ENCODE measurements at regions not wholly inside any gene's neighbourhood (a gene's known extent, or its start where the extent isn't known, plus 50 kb on each side); places are given as distances from the start of the nearest gene placed in this dataset.

DNA sequence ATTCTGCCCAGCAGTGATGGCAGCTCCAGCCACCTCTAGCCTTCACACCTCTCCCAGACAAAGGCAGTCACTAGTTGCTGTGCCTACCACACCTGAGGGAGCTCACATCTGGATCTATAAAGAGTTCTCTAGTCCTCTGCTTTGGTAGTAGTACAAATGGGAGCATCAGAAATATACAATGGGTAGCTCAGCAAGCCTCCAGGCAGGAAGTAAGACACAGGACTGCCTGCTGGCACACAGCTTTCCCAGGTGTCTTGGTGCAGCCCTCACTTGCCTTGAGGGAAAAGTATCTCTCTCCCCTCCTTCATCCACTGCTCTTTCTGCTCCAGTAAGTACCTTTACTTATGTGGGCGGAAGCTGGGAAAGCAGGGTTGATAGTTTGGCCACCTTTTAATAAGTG, 212.9 kb upstream of the SLC7A11 start:
- TF ChIP-seq, protein P1, sequence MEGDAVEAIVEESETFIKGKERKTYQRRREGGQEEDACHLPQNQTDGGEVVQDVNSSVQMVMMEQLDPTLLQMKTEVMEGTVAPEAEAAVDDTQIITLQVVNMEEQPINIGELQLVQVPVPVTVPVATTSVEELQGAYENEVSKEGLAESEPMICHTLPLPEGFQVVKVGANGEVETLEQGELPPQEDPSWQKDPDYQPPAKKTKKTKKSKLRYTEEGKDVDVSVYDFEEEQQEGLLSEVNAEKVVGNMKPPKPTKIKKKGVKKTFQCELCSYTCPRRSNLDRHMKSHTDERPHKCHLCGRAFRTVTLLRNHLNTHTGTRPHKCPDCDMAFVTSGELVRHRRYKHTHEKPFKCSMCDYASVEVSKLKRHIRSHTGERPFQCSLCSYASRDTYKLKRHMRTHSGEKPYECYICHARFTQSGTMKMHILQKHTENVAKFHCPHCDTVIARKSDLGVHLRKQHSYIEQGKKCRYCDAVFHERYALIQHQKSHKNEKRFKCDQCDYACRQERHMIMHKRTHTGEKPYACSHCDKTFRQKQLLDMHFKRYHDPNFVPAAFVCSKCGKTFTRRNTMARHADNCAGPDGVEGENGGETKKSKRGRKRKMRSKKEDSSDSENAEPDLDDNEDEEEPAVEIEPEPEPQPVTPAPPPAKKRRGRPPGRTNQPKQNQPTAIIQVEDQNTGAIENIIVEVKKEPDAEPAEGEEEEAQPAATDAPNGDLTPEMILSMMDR (IDR thresholded peaks at IDR 0.05; ENCODE audit: extremely low read depth in 1 of 2, insufficient read depth in 1 of 2, low read depth in 1 of 2, low read length in 2 of 2) = no peak
- TF ChIP-seq POLR2AphosphoS5 (IDR thresholded peaks at IDR 0.05; ENCODE audit: insufficient read depth, low read depth, low read length) = no peak
